HepG2 (cell line): ENCODE measurements at regions not wholly inside any gene's neighbourhood (a gene's known extent, or its start where the extent isn't known, plus 50 kb on each side); places are given as distances from the start of the nearest gene placed in this dataset.

Experiments
- NR2C2 ChIP-seq: sonication (generic); formaldehyde crosslinking; IDR thresholded peaks from 2 replicates; pipeline ENCODE4 v1.4.0; 2020; ENCODE audit warnings: missing genetic modification reagents, mild to moderate bottlenecking, moderate library complexity, borderline replicate concordance
- SMAD3 ChIP-seq: sonication (generic); formaldehyde crosslinking; IDR thresholded peaks from 2 replicates; pipeline ENCODE4 v1.4.0; 2020; ENCODE audit warnings: missing genetic modification reagents
- SRY ChIP-seq: sonication (generic); formaldehyde crosslinking; IDR thresholded peaks from 2 replicates; pipeline ENCODE4 v1.8.0; 2022; ENCODE audit warnings: mild to moderate bottlenecking, missing genetic modification reagents
- ZFY ChIP-seq: sonication (generic); formaldehyde crosslinking; IDR thresholded peaks from 2 replicates; pipeline ENCODE4 v1.4.0; 2020; ENCODE audit warnings: missing genetic modification reagents
- ZNF224 ChIP-seq: sonication (generic); formaldehyde crosslinking; IDR thresholded peaks from 2 replicates; pipeline ENCODE4 v1.5.0; 2020; ENCODE audit warnings: mild to moderate bottlenecking, missing genetic modification reagents
- ZNF382 ChIP-seq: sonication (generic); formaldehyde crosslinking; IDR thresholded peaks from 2 replicates; pipeline ENCODE4 v1.5.0; 2020; ENCODE audit warnings: missing genetic modification reagents, mild to moderate bottlenecking, borderline replicate concordance
- ZNF703 ChIP-seq: sonication (generic); formaldehyde crosslinking; IDR thresholded peaks from 2 replicates; pipeline ENCODE4 v1.5.1; 2020; ENCODE audit warnings: missing genetic modification reagents, mild to moderate bottlenecking, moderate library complexity, borderline replicate concordance
- TF ChIP-seq, protein P1 (sequence below): sonication (generic); formaldehyde crosslinking; IDR thresholded peaks from 2 replicates; pipeline ENCODE4 v1.9.0; 2022; ENCODE audit warnings: missing genetic modification reagents, mild to moderate bottlenecking, borderline replicate concordance
- TF ChIP-seq, protein P2 (sequence below): IDR thresholded peaks from 2 replicates; pipeline ENCODE4 v1.4.0; 2020; ENCODE audit warnings: mild to moderate bottlenecking, missing genetic modification reagents
- TF ChIP-seq, protein P3 (sequence below): sonication (generic); formaldehyde crosslinking; IDR thresholded peaks from 2 replicates; pipeline ENCODE4 v1.8.0; 2022; ENCODE audit warnings: mild to moderate bottlenecking, missing genetic modification reagents; ENCODE audit not compliant: insufficient replicate concordance
- TF ChIP-seq, protein P4 (sequence below): sonication (generic); formaldehyde crosslinking; IDR thresholded peaks from 2 replicates; pipeline ENCODE4 v1.5.1; 2020; ENCODE audit warnings: mild to moderate bottlenecking, missing genetic modification reagents, borderline replicate concordance
- TF ChIP-seq, protein P5 (sequence below): sonication (generic); formaldehyde crosslinking; IDR thresholded peaks from 2 replicates; pipeline ENCODE4 v1.5.1; 2020; ENCODE audit warnings: mild to moderate bottlenecking, moderate library complexity, missing genetic modification reagents
- TF ChIP-seq, protein P6 (sequence below): IDR thresholded peaks from 2 replicates; pipeline ENCODE4 v1.6.1; 2016; ENCODE audit warnings: missing genetic modification reagents, missing compliant biosample characterization

DNA sequence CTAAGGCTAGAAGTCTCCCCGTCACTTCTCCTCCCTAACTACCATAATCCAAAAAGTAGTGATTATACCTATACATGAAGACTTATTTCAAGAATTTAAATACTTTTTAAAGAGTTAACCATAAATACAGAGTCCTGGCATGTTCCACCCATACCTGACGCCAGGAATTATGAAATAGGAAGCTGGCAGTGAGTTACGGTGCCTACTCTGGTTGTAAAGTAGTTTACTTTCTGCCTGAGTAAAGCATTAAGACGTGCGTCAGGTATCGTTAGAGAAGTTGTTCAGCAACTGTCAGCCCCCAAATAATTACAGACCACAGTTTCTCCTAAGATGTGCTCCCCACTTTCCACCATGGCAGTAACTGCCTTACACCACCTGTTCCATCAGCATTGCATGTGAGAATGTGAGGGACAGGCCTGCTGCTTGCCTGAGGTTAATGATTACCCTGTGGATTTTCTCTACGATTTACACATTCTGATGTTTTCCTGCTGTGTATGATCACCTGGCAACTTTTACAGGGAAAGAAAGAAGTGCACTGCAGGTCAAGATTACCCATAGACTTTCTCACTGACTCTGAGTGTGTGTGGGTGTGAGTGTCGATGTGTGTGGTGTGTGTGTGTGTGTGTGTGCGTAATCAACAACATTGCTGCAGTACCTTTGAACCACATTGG, 92.3 kb upstream of the SLC7A11 start (continued):
- TF ChIP-seq, protein P1, sequence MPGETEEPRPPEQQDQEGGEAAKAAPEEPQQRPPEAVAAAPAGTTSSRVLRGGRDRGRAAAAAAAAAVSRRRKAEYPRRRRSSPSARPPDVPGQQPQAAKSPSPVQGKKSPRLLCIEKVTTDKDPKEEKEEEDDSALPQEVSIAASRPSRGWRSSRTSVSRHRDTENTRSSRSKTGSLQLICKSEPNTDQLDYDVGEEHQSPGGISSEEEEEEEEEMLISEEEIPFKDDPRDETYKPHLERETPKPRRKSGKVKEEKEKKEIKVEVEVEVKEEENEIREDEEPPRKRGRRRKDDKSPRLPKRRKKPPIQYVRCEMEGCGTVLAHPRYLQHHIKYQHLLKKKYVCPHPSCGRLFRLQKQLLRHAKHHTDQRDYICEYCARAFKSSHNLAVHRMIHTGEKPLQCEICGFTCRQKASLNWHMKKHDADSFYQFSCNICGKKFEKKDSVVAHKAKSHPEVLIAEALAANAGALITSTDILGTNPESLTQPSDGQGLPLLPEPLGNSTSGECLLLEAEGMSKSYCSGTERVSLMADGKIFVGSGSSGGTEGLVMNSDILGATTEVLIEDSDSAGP (CRISPR knock-in tag), result no peak
- no peak for TF ChIP-seq ZNF703 (CRISPR knock-in tag)
- TF ChIP-seq, protein P2, sequence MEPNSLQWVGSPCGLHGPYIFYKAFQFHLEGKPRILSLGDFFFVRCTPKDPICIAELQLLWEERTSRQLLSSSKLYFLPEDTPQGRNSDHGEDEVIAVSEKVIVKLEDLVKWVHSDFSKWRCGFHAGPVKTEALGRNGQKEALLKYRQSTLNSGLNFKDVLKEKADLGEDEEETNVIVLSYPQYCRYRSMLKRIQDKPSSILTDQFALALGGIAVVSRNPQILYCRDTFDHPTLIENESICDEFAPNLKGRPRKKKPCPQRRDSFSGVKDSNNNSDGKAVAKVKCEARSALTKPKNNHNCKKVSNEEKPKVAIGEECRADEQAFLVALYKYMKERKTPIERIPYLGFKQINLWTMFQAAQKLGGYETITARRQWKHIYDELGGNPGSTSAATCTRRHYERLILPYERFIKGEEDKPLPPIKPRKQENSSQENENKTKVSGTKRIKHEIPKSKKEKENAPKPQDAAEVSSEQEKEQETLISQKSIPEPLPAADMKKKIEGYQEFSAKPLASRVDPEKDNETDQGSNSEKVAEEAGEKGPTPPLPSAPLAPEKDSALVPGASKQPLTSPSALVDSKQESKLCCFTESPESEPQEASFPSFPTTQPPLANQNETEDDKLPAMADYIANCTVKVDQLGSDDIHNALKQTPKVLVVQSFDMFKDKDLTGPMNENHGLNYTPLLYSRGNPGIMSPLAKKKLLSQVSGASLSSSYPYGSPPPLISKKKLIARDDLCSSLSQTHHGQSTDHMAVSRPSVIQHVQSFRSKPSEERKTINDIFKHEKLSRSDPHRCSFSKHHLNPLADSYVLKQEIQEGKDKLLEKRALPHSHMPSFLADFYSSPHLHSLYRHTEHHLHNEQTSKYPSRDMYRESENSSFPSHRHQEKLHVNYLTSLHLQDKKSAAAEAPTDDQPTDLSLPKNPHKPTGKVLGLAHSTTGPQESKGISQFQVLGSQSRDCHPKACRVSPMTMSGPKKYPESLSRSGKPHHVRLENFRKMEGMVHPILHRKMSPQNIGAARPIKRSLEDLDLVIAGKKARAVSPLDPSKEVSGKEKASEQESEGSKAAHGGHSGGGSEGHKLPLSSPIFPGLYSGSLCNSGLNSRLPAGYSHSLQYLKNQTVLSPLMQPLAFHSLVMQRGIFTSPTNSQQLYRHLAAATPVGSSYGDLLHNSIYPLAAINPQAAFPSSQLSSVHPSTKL (CRISPR knock-in tag), result peak; percentile 20; the same call in 1 of the 2 replicates
- TF ChIP-seq ZNF224, result no peak
- TF ChIP-seq SRY, result no peak
- no peak for TF ChIP-seq NR2C2 (CRISPR knock-in tag)
- no peak for TF ChIP-seq ZFY (CRISPR knock-in tag)
- TF ChIP-seq, protein P3, sequence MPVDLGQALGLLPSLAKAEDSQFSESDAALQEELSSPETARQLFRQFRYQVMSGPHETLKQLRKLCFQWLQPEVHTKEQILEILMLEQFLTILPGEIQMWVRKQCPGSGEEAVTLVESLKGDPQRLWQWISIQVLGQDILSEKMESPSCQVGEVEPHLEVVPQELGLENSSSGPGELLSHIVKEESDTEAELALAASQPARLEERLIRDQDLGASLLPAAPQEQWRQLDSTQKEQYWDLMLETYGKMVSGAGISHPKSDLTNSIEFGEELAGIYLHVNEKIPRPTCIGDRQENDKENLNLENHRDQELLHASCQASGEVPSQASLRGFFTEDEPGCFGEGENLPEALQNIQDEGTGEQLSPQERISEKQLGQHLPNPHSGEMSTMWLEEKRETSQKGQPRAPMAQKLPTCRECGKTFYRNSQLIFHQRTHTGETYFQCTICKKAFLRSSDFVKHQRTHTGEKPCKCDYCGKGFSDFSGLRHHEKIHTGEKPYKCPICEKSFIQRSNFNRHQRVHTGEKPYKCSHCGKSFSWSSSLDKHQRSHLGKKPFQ (CRISPR knock-in tag), result no peak
- TF ChIP-seq, protein P4, sequence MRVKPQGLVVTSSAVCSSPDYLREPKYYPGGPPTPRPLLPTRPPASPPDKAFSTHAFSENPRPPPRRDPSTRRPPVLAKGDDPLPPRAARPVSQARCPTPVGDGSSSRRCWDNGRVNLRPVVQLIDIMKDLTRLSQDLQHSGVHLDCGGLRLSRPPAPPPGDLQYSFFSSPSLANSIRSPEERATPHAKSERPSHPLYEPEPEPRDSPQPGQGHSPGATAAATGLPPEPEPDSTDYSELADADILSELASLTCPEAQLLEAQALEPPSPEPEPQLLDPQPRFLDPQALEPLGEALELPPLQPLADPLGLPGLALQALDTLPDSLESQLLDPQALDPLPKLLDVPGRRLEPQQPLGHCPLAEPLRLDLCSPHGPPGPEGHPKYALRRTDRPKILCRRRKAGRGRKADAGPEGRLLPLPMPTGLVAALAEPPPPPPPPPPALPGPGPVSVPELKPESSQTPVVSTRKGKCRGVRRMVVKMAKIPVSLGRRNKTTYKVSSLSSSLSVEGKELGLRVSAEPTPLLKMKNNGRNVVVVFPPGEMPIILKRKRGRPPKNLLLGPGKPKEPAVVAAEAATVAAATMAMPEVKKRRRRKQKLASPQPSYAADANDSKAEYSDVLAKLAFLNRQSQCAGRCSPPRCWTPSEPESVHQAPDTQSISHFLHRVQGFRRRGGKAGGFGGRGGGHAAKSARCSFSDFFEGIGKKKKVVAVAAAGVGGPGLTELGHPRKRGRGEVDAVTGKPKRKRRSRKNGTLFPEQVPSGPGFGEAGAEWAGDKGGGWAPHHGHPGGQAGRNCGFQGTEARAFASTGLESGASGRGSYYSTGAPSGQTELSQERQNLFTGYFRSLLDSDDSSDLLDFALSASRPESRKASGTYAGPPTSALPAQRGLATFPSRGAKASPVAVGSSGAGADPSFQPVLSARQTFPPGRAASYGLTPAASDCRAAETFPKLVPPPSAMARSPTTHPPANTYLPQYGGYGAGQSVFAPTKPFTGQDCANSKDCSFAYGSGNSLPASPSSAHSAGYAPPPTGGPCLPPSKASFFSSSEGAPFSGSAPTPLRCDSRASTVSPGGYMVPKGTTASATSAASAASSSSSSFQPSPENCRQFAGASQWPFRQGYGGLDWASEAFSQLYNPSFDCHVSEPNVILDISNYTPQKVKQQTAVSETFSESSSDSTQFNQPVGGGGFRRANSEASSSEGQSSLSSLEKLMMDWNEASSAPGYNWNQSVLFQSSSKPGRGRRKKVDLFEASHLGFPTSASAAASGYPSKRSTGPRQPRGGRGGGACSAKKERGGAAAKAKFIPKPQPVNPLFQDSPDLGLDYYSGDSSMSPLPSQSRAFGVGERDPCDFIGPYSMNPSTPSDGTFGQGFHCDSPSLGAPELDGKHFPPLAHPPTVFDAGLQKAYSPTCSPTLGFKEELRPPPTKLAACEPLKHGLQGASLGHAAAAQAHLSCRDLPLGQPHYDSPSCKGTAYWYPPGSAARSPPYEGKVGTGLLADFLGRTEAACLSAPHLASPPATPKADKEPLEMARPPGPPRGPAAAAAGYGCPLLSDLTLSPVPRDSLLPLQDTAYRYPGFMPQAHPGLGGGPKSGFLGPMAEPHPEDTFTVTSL (CRISPR knock-in tag), result peak; percentile 29; the same call in 1 of the 2 replicates
- TF ChIP-seq, protein P5, sequence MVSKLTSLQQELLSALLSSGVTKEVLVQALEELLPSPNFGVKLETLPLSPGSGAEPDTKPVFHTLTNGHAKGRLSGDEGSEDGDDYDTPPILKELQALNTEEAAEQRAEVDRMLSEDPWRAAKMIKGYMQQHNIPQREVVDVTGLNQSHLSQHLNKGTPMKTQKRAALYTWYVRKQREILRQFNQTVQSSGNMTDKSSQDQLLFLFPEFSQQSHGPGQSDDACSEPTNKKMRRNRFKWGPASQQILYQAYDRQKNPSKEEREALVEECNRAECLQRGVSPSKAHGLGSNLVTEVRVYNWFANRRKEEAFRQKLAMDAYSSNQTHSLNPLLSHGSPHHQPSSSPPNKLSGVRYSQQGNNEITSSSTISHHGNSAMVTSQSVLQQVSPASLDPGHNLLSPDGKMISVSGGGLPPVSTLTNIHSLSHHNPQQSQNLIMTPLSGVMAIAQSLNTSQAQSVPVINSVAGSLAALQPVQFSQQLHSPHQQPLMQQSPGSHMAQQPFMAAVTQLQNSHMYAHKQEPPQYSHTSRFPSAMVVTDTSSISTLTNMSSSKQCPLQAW (CRISPR knock-in tag), result peak; percentile 62; the same call in 1 of the 2 replicates
- TF ChIP-seq, protein P6, sequence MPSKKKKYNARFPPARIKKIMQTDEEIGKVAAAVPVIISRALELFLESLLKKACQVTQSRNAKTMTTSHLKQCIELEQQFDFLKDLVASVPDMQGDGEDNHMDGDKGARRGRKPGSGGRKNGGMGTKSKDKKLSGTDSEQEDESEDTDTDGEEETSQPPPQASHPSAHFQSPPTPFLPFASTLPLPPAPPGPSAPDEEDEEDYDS (CRISPR knock-in tag), result no peak
- TF ChIP-seq SMAD3, result no peak
- TF ChIP-seq ZNF382, result no peak
